ENCODE measurements at regions not wholly inside any gene's neighbourhood (a gene's known extent, or its start where the extent isn't known, plus 50 kb on each side); places are given as distances from the start of the nearest gene placed in this dataset.

DNA sequence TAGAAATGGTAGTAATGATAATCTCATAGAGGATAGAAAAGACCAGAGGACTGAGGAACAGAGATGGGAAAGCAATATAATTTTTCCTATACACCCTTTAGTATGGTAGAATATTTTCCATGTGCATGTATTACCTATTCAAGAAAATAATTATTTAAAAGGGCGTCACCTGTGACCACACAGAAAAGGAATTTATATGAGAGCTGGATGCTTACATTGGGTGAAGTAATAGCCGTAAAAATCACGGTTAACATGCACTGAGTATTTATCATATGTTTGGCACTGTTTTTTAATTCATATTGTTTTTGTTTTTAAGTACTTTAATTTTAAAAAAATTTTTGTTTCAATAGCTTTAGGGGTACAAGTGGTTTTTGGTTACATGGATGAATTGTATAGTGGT is 195.1 kb downstream of the IPMK start:
- no peak for DNase-seq (ENCODE audit: low read depth)
- TF ChIP-seq, protein P1, sequence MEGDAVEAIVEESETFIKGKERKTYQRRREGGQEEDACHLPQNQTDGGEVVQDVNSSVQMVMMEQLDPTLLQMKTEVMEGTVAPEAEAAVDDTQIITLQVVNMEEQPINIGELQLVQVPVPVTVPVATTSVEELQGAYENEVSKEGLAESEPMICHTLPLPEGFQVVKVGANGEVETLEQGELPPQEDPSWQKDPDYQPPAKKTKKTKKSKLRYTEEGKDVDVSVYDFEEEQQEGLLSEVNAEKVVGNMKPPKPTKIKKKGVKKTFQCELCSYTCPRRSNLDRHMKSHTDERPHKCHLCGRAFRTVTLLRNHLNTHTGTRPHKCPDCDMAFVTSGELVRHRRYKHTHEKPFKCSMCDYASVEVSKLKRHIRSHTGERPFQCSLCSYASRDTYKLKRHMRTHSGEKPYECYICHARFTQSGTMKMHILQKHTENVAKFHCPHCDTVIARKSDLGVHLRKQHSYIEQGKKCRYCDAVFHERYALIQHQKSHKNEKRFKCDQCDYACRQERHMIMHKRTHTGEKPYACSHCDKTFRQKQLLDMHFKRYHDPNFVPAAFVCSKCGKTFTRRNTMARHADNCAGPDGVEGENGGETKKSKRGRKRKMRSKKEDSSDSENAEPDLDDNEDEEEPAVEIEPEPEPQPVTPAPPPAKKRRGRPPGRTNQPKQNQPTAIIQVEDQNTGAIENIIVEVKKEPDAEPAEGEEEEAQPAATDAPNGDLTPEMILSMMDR (IDR thresholded peaks at IDR 0.05; ENCODE audit: low read depth, low read length, missing control alignments): no peak
- H3K4me3 ChIP-seq (ENCODE audit: low read depth, low read length): no peak overlapping the region

DNA sequence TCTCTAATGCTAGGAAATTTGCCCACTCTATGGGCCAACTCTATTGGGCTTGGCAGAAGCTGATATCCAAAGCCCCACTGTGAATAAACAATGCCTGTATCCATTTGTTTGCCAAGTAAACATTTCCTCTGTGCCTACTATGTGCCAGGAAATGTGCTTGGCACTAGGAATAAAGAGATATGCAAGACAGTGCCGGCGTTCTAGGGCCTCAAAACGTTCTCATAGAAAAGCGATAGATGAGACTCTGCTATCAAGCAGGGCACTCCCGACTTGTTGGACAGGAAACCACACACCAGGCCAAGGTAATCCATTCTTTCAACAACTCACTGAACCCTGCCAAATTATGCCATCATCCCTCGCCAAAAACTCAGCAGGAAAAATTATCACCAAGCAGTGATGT is 196.7 kb downstream of the IPMK start:
- TF ChIP-seq, protein P1 (IDR thresholded peaks at IDR 0.05; ENCODE audit: low read depth, low read length, missing control alignments): no peak
- no peak overlapping the region for H3K4me3 ChIP-seq (ENCODE audit: low read depth, low read length)
- DNase-seq (ENCODE audit: low read depth): no peak

DNA sequence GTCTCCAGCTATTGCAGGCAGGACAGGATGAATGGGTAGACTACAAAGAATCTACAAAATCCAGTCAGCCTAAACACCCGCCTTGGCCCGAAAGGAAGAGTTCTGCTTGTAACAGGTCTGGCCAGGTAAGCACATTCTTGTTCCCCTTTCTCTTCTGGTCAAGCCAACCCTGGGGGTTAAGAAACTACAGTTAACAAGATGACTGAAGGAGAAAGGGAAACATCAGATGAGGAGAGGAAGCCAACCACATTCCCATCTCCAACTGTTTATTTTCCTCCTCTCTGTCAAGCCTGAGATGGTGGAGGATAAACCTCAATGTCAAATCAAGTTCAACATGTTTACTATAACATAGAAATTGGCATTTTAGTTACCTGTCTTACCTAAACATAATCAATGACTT is 198.9 kb downstream of the IPMK start:
- TF ChIP-seq, protein P1 (IDR thresholded peaks at IDR 0.05; ENCODE audit: low read depth, low read length, missing control alignments): no peak
- no peak for DNase-seq (ENCODE audit: low read depth)
- no peak overlapping the region for H3K4me3 ChIP-seq (ENCODE audit: low read depth, low read length)

DNA sequence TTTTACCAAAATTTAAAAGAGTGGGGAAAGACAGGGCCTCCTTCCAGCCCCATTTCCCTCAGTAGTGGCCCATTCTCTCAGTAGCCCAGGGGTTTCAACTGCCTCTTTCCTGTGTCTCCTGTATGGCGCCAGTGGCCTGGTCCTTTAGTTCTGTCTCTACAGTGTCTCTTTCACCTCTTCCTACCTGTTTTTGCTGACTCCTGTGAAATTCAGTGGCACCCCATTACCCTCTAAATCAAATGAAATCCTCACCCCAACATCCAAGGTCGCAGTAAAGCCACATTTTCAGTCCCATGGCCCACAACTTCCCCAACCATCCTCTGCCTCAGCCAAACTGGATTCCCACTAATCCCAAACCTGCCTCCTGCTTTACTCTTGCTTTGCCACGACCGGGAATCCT is 200.7 kb downstream of the IPMK start:
- H3K4me3 ChIP-seq (ENCODE audit: low read depth, low read length): no peak overlapping the region
- TF ChIP-seq, protein P1 (IDR thresholded peaks at IDR 0.05; ENCODE audit: low read depth, low read length, missing control alignments): no peak
- no peak for DNase-seq (ENCODE audit: low read depth)

DNA sequence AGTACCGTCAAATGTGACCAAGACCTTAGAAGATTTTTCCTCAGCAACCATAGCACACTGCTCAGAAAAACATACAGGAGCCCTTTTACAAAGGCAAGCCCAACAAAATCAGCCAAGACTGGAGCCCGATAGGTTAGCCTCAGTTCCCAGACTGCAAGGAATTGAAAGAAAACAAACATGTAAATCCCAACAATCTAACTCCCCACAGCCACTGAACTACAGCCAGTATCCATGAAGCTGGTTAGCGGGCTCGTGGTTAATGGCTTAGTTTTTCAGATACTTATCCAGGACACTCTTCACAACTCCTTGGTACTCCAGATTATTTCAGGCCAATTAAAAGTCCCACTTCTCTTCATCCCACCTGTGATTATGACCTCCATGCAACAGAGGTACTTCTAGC is 201.6 kb downstream of the IPMK start:
- no peak for DNase-seq (ENCODE audit: low read depth)
- H3K4me3 ChIP-seq (ENCODE audit: low read depth, low read length): no peak overlapping the region
- TF ChIP-seq, protein P1 (IDR thresholded peaks at IDR 0.05; ENCODE audit: low read depth, low read length, missing control alignments): no peak

DNA sequence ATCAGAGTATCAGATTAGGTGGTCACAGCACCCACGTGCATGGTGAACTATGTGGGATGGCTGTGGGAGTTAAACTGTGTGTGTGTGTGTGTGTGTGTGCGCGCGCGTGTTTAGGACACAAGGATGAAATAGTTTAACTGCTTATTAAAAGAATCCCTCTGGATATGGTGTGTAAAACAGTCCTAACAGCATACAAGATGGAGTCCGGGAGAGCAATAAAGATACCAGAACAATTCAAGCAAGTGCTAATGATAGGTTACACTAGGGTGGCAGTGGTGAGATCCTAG is 202.2 kb downstream of the IPMK start:
- TF ChIP-seq, protein P1 (IDR thresholded peaks at IDR 0.05; ENCODE audit: low read depth, low read length, missing control alignments): no peak
- no peak for DNase-seq (ENCODE audit: low read depth)
- H3K4me3 ChIP-seq (ENCODE audit: low read depth, low read length): no peak overlapping the region

DNA sequence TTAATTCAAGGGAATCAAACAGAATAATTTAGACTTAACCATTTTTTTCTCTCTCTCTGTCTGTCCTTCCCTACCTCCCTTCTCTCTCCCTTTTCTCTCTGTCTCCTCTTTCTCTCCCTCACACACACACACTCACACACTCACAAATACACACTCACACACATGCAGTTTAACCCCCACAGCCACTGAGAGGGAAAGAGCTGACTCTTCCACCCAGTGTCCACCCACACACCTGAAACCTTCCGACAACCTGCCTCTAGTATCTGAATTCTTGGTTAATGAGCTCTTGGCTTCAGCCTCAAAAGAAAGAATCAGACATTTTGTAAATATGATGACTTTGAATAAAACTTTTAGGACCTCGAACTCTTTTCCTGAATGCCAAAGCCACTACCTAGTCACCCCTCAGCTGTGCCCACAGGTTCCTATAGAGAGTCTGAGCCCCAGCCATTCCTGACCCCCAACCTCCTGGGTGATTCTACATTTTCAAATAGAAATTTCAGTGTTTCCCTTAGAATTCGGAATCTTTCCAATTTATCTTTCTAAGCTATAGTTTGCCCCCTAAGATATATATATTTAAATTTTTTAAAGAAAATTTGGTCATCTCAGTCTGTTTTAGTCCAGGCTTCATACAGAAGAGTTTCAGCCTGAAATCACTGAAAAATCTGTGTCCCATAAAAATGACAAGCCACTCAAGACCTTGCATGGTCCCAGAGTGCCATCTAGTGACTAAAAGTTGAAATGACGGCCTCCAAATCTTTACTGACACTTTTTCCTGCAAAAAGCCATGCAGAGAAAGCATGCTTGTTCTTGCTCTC is 202.8 kb downstream of the IPMK start:
- TF ChIP-seq, protein P1 (IDR thresholded peaks at IDR 0.05; ENCODE audit: low read depth, low read length, missing control alignments): peak; percentile 54
- no peak for DNase-seq (ENCODE audit: low read depth)
- H3K4me3 ChIP-seq (ENCODE audit: low read depth, low read length): no peak overlapping the region

All from GM12864 (cell line).